ENCODE measurements at regions not wholly inside any gene's neighbourhood (a gene's known extent, or its start where the extent isn't known, plus 50 kb on each side); places are given as distances from the start of the nearest gene placed in this dataset.

- TF ChIP-seq, protein P1, sequence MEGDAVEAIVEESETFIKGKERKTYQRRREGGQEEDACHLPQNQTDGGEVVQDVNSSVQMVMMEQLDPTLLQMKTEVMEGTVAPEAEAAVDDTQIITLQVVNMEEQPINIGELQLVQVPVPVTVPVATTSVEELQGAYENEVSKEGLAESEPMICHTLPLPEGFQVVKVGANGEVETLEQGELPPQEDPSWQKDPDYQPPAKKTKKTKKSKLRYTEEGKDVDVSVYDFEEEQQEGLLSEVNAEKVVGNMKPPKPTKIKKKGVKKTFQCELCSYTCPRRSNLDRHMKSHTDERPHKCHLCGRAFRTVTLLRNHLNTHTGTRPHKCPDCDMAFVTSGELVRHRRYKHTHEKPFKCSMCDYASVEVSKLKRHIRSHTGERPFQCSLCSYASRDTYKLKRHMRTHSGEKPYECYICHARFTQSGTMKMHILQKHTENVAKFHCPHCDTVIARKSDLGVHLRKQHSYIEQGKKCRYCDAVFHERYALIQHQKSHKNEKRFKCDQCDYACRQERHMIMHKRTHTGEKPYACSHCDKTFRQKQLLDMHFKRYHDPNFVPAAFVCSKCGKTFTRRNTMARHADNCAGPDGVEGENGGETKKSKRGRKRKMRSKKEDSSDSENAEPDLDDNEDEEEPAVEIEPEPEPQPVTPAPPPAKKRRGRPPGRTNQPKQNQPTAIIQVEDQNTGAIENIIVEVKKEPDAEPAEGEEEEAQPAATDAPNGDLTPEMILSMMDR (conservative IDR thresholded peaks at IDR 0.05; ENCODE audit: low read length): no peak
- TF ChIP-seq EZH2phosphoT487 (IDR thresholded peaks at IDR 0.05; ENCODE audit: borderline replicate concordance): no peak
Observed at GRCh38 chr4:138414202-138414601, 172.1 kb upstream of the SLC7A11 start.
